ENCODE measurements at regions not wholly inside any gene's neighbourhood (a gene's known extent, or its start where the extent isn't known, plus 50 kb on each side); places are given as distances from the start of the nearest gene placed in this dataset.

GRCh38 chr3:34102288-34102687 is 303.9 kb downstream of the PDCD6IP start:
- no peak overlapping the region for H3K4me3 ChIP-seq (ENCODE audit: low read depth, low read length)
- no peaks in the 10 kb centered on the region for H3K27me3 ChIP-seq (replicated peaks)
- in situ Hi-C loops (cut with HindIII; ENCODE audit: low pct_ligation_motif_present, low sequenced_read_pairs) = no loop called here
- TF ChIP-seq, protein P1, sequence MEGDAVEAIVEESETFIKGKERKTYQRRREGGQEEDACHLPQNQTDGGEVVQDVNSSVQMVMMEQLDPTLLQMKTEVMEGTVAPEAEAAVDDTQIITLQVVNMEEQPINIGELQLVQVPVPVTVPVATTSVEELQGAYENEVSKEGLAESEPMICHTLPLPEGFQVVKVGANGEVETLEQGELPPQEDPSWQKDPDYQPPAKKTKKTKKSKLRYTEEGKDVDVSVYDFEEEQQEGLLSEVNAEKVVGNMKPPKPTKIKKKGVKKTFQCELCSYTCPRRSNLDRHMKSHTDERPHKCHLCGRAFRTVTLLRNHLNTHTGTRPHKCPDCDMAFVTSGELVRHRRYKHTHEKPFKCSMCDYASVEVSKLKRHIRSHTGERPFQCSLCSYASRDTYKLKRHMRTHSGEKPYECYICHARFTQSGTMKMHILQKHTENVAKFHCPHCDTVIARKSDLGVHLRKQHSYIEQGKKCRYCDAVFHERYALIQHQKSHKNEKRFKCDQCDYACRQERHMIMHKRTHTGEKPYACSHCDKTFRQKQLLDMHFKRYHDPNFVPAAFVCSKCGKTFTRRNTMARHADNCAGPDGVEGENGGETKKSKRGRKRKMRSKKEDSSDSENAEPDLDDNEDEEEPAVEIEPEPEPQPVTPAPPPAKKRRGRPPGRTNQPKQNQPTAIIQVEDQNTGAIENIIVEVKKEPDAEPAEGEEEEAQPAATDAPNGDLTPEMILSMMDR (IDR thresholded peaks at IDR 0.05; ENCODE audit: low read depth, low read length, missing control alignments) = no peak
- DNase-seq = no peak
- H3K27ac ChIP-seq = no peak overlapping the region
- H3K36me3 ChIP-seq (replicated peaks) = no peaks in the 10 kb centered on the region

GRCh38 chr3:34106379-34106778 is 307.9 kb downstream of the PDCD6IP start:
- in situ Hi-C loops (cut with HindIII; ENCODE audit: low pct_ligation_motif_present, low sequenced_read_pairs) = no loop called here
- Histone ChIP-seq H3K27ac (no peak overlapping the region), H3K27me3 (replicated peaks) (no peaks in the 10 kb centered on the region), H3K4me3 (ENCODE audit: low read depth, low read length) (no peak overlapping the region), H3K36me3 (replicated peaks) (no peaks in the 10 kb centered on the region)
- no peak for DNase-seq
- TF ChIP-seq, protein P1 (IDR thresholded peaks at IDR 0.05; ENCODE audit: low read depth, low read length, missing control alignments) = no peak

GRCh38 chr3:34106879-34107278 is 308.4 kb downstream of the PDCD6IP start:
- TF ChIP-seq, protein P1 (IDR thresholded peaks at IDR 0.05; ENCODE audit: low read depth, low read length, missing control alignments) = peak; percentile 68
- in situ Hi-C loops (cut with HindIII; ENCODE audit: low pct_ligation_motif_present, low sequenced_read_pairs) = no loop called here

DNA sequence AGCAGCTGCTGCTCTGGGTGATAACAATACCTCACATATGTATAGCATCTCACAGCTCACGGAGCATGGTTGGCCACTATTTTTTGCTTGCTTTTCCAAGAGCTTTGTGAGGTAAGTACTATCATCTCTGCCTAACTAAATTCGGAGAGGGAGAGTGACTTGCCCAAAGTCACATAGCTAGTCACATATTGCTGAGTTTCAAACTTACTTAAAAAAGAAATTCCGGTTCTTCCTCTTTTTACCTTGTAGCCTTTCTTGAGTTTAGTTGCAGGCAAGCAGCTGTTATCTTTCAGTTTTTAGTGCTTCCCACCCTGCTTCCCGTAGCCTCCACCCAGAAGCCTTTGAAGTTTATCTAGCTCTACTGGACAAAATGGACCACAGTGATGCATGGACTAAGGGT is 309.2 kb downstream of the PDCD6IP start:
- no peak for DNase-seq
- TF ChIP-seq, protein P1 (IDR thresholded peaks at IDR 0.05; ENCODE audit: low read depth, low read length, missing control alignments) = no peak
- in situ Hi-C loops (cut with HindIII; ENCODE audit: low pct_ligation_motif_present, low sequenced_read_pairs) = no loop called here
- H3K27me3 ChIP-seq (replicated peaks) = no peaks in the 10 kb centered on the region
- H3K27ac ChIP-seq = no peak overlapping the region
- H3K36me3 ChIP-seq (replicated peaks) = no peaks in the 10 kb centered on the region
- no peak overlapping the region for H3K4me3 ChIP-seq (ENCODE audit: low read depth, low read length)

More at GRCh38 chr3:34106879-34107278, 308.4 kb downstream of the PDCD6IP start:
- no peak overlapping the region for H3K4me3 ChIP-seq (ENCODE audit: low read depth, low read length)
- DNase-seq = peak; percentile 40
- H3K27me3 ChIP-seq (replicated peaks) = no peaks in the 10 kb centered on the region
- no peaks in the 10 kb centered on the region for H3K36me3 ChIP-seq (replicated peaks)
- no peak overlapping the region for H3K27ac ChIP-seq

GRCh38 chr3:34109021-34109420 is 310.6 kb downstream of the PDCD6IP start:
- Histone ChIP-seq H3K4me3 (ENCODE audit: low read depth, low read length) (no peak overlapping the region), H3K27ac (no peak overlapping the region), H3K36me3 (replicated peaks) (no peaks in the 10 kb centered on the region), H3K27me3 (replicated peaks) (no peaks in the 10 kb centered on the region)
- DNase-seq = no peak
- TF ChIP-seq, protein P1 (IDR thresholded peaks at IDR 0.05; ENCODE audit: low read depth, low read length, missing control alignments) = no peak
- in situ Hi-C loops (cut with HindIII; ENCODE audit: low pct_ligation_motif_present, low sequenced_read_pairs) = no loop called here

DNA sequence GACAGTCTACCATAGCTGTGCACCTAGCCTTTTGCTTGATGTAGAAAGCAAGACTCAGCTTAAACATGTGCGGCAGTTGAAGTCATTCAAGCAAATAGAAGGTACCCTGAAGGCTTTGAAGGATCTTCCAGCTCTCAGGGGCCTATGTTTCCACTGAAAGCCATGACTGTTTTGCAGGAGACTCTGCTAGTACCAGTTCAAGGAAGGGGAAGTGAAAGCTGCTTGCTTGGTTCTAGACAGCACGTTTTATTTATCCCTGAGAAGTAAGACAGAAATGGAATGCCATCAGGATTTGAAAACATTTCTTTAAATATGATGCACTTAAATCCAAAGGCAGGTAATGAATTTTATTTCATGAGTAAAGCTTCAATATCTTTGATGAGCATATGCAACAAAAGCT is 311.4 kb downstream of the PDCD6IP start:
- H3K27ac ChIP-seq = no peak overlapping the region
- TF ChIP-seq, protein P1 (IDR thresholded peaks at IDR 0.05; ENCODE audit: low read depth, low read length, missing control alignments) = no peak
- no peak overlapping the region for H3K4me3 ChIP-seq (ENCODE audit: low read depth, low read length)
- no peak for DNase-seq
- H3K36me3 ChIP-seq (replicated peaks) = no peaks in the 10 kb centered on the region
- no peaks in the 10 kb centered on the region for H3K27me3 ChIP-seq (replicated peaks)
- in situ Hi-C loops (cut with HindIII; ENCODE audit: low pct_ligation_motif_present, low sequenced_read_pairs) = no loop called here

Measured in brain microvascular endothelial cell (primary cell).